Stomach (tissue), 4 donors: ENCODE measurements at regions not wholly inside any gene's neighbourhood (a gene's known extent, or its start where the extent isn't known, plus 50 kb on each side); places are given as distances from the start of the nearest gene placed in this dataset.

Experiments
- POLR2A ChIP-seq, 4 donors: fragments of 450-650 bp; IDR thresholded peaks; one replicate each; pipeline ENCODE4 v1.6.1; 2016; ENCODE audit warnings: antibody characterized with exemption in 4 of 4, control low read depth in 2 of 4, mild to moderate bottlenecking in 1 of 4, moderate library complexity in 1 of 4
- TF ChIP-seq, protein P1 (sequence below), 7 experiments: fragments of 450-650 bp in 4 of 7; fragments of 200-600 bp in 3 of 7; sonication (generic) in 3 of 7; IDR thresholded peaks; one replicate each; pipeline ENCODE4 v1.5.1; 2016 to 2019; ENCODE audit warnings: antibody characterized with exemption in 7 of 7, control low read depth in 2 of 7, mild to moderate bottlenecking in 1 of 7

DNA sequence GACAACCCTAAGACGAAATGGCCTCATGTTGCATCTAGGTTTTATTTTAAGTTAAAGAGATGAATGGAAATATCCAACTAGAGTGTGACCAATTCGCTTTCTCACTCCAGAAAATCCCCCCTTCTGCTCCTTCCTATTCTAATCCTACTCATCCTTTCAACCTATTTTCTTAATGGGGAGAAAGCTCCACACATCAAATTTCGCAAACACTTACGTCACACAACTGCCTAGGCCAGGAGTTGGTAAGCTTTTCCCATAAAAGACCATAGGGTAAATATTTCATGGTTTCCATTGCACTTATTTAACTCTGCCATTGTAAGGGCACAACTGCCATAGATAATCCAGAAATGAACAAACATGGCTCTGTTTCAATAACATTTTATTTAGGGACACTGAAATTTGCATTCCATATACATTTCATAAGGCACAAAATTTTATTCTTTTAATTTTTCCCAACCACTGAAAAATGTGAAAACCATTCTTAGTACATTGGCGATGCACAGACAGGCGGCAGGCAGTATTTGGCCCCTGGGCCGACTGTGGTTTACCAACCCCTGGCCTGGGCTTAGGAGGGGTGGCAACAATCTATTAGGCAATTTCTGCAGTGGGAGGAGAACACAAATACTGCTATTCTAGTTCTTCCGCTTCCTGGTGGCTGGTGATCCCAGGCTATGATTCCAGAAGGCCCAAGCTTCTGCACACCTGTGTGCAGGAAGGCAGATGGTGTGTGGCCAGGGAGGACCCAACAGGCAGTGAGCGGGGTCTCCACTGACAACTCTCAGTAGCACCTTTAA lies 67.2 kb upstream of the FOXN3 start:
- TF ChIP-seq, protein P1, sequence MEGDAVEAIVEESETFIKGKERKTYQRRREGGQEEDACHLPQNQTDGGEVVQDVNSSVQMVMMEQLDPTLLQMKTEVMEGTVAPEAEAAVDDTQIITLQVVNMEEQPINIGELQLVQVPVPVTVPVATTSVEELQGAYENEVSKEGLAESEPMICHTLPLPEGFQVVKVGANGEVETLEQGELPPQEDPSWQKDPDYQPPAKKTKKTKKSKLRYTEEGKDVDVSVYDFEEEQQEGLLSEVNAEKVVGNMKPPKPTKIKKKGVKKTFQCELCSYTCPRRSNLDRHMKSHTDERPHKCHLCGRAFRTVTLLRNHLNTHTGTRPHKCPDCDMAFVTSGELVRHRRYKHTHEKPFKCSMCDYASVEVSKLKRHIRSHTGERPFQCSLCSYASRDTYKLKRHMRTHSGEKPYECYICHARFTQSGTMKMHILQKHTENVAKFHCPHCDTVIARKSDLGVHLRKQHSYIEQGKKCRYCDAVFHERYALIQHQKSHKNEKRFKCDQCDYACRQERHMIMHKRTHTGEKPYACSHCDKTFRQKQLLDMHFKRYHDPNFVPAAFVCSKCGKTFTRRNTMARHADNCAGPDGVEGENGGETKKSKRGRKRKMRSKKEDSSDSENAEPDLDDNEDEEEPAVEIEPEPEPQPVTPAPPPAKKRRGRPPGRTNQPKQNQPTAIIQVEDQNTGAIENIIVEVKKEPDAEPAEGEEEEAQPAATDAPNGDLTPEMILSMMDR (IDR thresholded peaks at IDR 0.05): no peak
- TF ChIP-seq POLR2A (IDR thresholded peaks at IDR 0.05): no peak
